ENCODE measurements at regions not wholly inside any gene's neighbourhood (a gene's known extent, or its start where the extent isn't known, plus 50 kb on each side); places are given as distances from the start of the nearest gene placed in this dataset.

DNA sequence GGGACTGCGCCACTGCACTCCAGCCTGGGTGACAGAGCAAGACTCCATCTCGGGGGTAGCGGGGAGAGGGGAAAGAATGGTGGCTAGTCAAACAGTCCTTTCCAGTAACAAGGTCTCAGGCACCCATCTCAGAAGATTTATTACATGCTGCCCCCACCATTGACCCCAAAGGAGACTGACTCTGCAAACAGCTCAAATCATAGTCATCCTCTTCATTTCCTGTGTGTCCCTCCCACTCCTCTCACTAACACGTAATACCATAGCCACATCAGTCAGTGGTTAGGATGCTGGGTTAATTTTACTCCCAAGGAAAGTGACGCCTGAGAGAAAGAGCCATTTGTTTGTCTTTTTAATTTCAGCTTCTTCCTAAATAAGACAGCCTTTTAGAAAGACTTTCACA is 56.6 kb upstream of the BET1 start:
- TF ChIP-seq FOXP2 (optimal IDR thresholded peaks at IDR 0.05; ENCODE audit: borderline replicate concordance, extremely low read depth, extremely low read length, insufficient read depth): peak; percentile 19
- no peak for TF ChIP-seq POLR2AphosphoS5 (IDR thresholded peaks at IDR 0.05; ENCODE audit: low read depth, low read length)
- TF ChIP-seq REST (IDR thresholded peaks at IDR 0.05; ENCODE audit: insufficient read depth in 1 of 2, low read depth in 2 of 2, low read length in 2 of 2): no peak
- TF ChIP-seq TAF1 (IDR thresholded peaks at IDR 0.05; ENCODE audit: borderline replicate concordance, insufficient read depth, low read length): no peak
- no peak for TF ChIP-seq SIN3A (IDR thresholded peaks at IDR 0.05; ENCODE audit: borderline replicate concordance, insufficient read depth, low read length)

DNA sequence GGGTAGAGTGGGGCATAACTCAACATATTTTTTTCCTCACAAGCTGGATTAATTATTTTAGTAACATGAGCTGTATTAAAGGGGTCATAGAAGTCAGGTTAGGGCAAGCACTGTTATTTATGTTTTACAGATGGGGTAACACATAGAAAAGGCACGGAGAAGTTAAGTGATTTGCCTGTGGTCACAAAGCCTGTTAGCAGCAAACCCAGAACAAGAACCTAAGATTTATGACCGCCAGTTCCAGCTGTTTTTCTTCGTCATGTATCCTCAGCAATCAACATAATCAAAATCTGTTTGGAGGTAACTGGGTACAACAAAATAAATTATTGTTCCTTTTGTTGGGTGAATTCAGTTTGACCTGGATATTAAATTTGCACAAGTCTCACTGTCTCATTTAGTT is 57.2 kb upstream of the BET1 start:
- TF ChIP-seq POLR2AphosphoS5 (IDR thresholded peaks at IDR 0.05; ENCODE audit: low read depth, low read length): no peak
- TF ChIP-seq TAF1 (IDR thresholded peaks at IDR 0.05; ENCODE audit: borderline replicate concordance, insufficient read depth, low read length): no peak
- TF ChIP-seq REST (IDR thresholded peaks at IDR 0.05; ENCODE audit: insufficient read depth in 1 of 2, low read depth in 2 of 2, low read length in 2 of 2): no peak
- no peak for TF ChIP-seq FOXP2 (optimal IDR thresholded peaks at IDR 0.05; ENCODE audit: borderline replicate concordance, extremely low read depth, extremely low read length, insufficient read depth)
- TF ChIP-seq SIN3A (IDR thresholded peaks at IDR 0.05; ENCODE audit: borderline replicate concordance, insufficient read depth, low read length): no peak

DNA sequence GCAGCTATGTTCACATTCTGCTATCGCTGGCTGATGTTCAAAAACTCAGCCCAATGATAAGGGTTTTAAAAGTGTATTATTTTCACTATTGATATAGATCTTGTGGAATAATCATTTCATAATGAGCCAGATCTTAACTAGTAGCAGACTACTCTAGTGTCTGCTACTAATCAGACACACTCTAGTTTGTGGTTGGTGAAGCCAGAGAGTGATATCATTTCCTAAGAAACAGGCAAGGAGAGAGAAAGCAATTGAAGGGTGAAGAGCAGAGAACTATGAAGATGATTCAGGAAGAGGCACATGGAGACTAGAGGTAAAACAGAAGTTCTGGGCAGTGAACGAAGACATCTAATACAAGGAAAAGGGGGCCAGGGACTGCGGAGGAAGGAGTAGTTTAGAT is 58.2 kb upstream of the BET1 start:
- TF ChIP-seq TAF1 (IDR thresholded peaks at IDR 0.05; ENCODE audit: borderline replicate concordance, insufficient read depth, low read length): no peak
- no peak for TF ChIP-seq REST (IDR thresholded peaks at IDR 0.05; ENCODE audit: insufficient read depth in 1 of 2, low read depth in 2 of 2, low read length in 2 of 2)
- no peak for TF ChIP-seq SIN3A (IDR thresholded peaks at IDR 0.05; ENCODE audit: borderline replicate concordance, insufficient read depth, low read length)
- no peak for TF ChIP-seq FOXP2 (optimal IDR thresholded peaks at IDR 0.05; ENCODE audit: borderline replicate concordance, extremely low read depth, extremely low read length, insufficient read depth)
- no peak for TF ChIP-seq POLR2AphosphoS5 (IDR thresholded peaks at IDR 0.05; ENCODE audit: low read depth, low read length)

- TF ChIP-seq TAF1 (IDR thresholded peaks at IDR 0.05; ENCODE audit: borderline replicate concordance, insufficient read depth, low read length) (no peak), FOXP2 (optimal IDR thresholded peaks at IDR 0.05; ENCODE audit: borderline replicate concordance, extremely low read depth, extremely low read length, insufficient read depth) (no peak), REST (IDR thresholded peaks at IDR 0.05; ENCODE audit: insufficient read depth in 1 of 2, low read depth in 2 of 2, low read length in 2 of 2) (no peak), SIN3A (IDR thresholded peaks at IDR 0.05; ENCODE audit: borderline replicate concordance, insufficient read depth, low read length) (no peak), POLR2AphosphoS5 (IDR thresholded peaks at IDR 0.05; ENCODE audit: low read depth, low read length) (no peak)
Observed at GRCh38 chr7:94064541-94065191, 60.5 kb upstream of the BET1 start.

Data from PFSK-1 (cell line).